Activated CD4-positive, alpha-beta T cell treated with anti-CD3 and anti-CD28 coated beads, Interleukin-2, amount 10 ng/mL, durations not matched to agents 24 days and 14 days (primary cell): ENCODE measurements at regions not wholly inside any gene's neighbourhood (a gene's known extent, or its start where the extent isn't known, plus 50 kb on each side); places are given as distances from the start of the nearest gene placed in this dataset.

Experiments used
- DNase-seq: peaks from one replicate; pipeline ENCODE4 v3.0.0; 2022
- H3K27ac Mint-ChIP-seq: one replicate; pipeline ENCODE4 v1.8.0; 2022; ENCODE audit warnings: mild to moderate bottlenecking, mixed read lengths
- H3K27me3 Mint-ChIP-seq: one replicate; pipeline ENCODE4 v1.8.0; 2022; ENCODE audit warnings: mixed read lengths
- H3K36me3 Mint-ChIP-seq: one replicate; pipeline ENCODE4 v1.8.0; 2022; ENCODE audit warnings: low read depth, mild to moderate bottlenecking, mixed read lengths
- H3K4me1 Mint-ChIP-seq: one replicate; pipeline ENCODE4 v1.8.0; 2021; ENCODE audit warnings: mixed read lengths
- H3K4me3 Mint-ChIP-seq: one replicate; pipeline ENCODE4 v1.8.0; 2022; ENCODE audit warnings: mild to moderate bottlenecking, moderate library complexity, mixed read lengths
- H3K9me3 Mint-ChIP-seq: one replicate; pipeline ENCODE4 v1.8.0; 2021; ENCODE audit warnings: mixed read lengths
- intact Hi-C: fragments of 100-400 bp; cut with micrococcal nuclease; formaldehyde crosslinking; loops from one replicate; pipeline ENCODE4 v1.15.1; 2023

- H3K9me3 Mint-ChIP-seq = peaks cover 6% of the 10 kb centered on the region
- no peaks in the 10 kb centered on the region for H3K4me1 Mint-ChIP-seq
- no peak overlapping the region for H3K4me3 Mint-ChIP-seq
- no peak overlapping the region for H3K27ac Mint-ChIP-seq
- no peak for DNase-seq
- intact Hi-C loops = no loop called here
- H3K27me3 Mint-ChIP-seq = no peaks in the 10 kb centered on the region
- no peaks in the 10 kb centered on the region for H3K36me3 Mint-ChIP-seq
Measured at GRCh38 chr18:30378097-30378496, 664.4 kb downstream of the DSC3 start.

GRCh38 chr18:30376515-30376914 lies 666.0 kb downstream of the DSC3 start:
- Mint-ChIP-seq H3K4me3 (no peak overlapping the region), H3K9me3 (peaks cover 6% of the 10 kb centered on the region), H3K4me1 (no peaks in the 10 kb centered on the region), H3K27ac (no peak overlapping the region), H3K36me3 (no peaks in the 10 kb centered on the region), H3K27me3 (no peaks in the 10 kb centered on the region)
- no peak for DNase-seq
- intact Hi-C loops = no loop called here

GRCh38 chr18:30361864-30362540 lies 680.5 kb downstream of the DSC3 start:
- Mint-ChIP-seq H3K4me1 (no peaks in the 10 kb centered on the region), H3K9me3 (no peaks in the 10 kb centered on the region), H3K4me3 (no peak overlapping the region), H3K27ac (no peak overlapping the region), H3K27me3 (no peaks in the 10 kb centered on the region), H3K36me3 (no peaks in the 10 kb centered on the region)
- intact Hi-C loops = no loop called here
- DNase-seq = no peak

GRCh38 chr18:30359521-30359920 lies 683.0 kb downstream of the DSC3 start:
- Mint-ChIP-seq H3K9me3 (no peaks in the 10 kb centered on the region), H3K4me1 (no peaks in the 10 kb centered on the region), H3K27ac (no peak overlapping the region), H3K27me3 (no peaks in the 10 kb centered on the region), H3K4me3 (no peak overlapping the region), H3K36me3 (no peaks in the 10 kb centered on the region)
- DNase-seq = no peak
- intact Hi-C loops = no loop called here

GRCh38 chr18:30358555-30358954 lies 684.0 kb downstream of the DSC3 start:
- no peak for DNase-seq
- intact Hi-C loops = no loop called here
- H3K4me1 Mint-ChIP-seq = no peaks in the 10 kb centered on the region
- H3K36me3 Mint-ChIP-seq = no peaks in the 10 kb centered on the region
- H3K27ac Mint-ChIP-seq = no peak overlapping the region
- H3K9me3 Mint-ChIP-seq = no peaks in the 10 kb centered on the region
- H3K4me3 Mint-ChIP-seq = no peak overlapping the region
- no peaks in the 10 kb centered on the region for H3K27me3 Mint-ChIP-seq

- Mint-ChIP-seq H3K36me3 (no peaks in the 10 kb centered on the region), H3K9me3 (peaks cover 4% of the 10 kb centered on the region), H3K27me3 (no peaks in the 10 kb centered on the region), H3K4me3 (no peak overlapping the region), H3K27ac (no peak overlapping the region), H3K4me1 (no peaks in the 10 kb centered on the region)
- DNase-seq = no peak
- intact Hi-C loops = no loop called here
Measured at GRCh38 chr18:30352551-30353168, 689.9 kb downstream of the DSC3 start.

GRCh38 chr18:30350263-30350662 lies 692.3 kb downstream of the DSC3 start:
- Mint-ChIP-seq H3K27ac (no peak overlapping the region), H3K36me3 (no peaks in the 10 kb centered on the region), H3K4me3 (no peak overlapping the region), H3K4me1 (no peaks in the 10 kb centered on the region), H3K9me3 (peaks cover 4% of the 10 kb centered on the region), H3K27me3 (no peaks in the 10 kb centered on the region)
- DNase-seq = no peak
- intact Hi-C loops = no loop called here

- H3K4me3 Mint-ChIP-seq = no peak overlapping the region
- intact Hi-C loops = no loop called here
- DNase-seq = no peak
- no peak overlapping the region for H3K27ac Mint-ChIP-seq
- no peaks in the 10 kb centered on the region for H3K9me3 Mint-ChIP-seq
- H3K27me3 Mint-ChIP-seq = no peaks in the 10 kb centered on the region
- no peaks in the 10 kb centered on the region for H3K36me3 Mint-ChIP-seq
- H3K4me1 Mint-ChIP-seq = no peaks in the 10 kb centered on the region
Measured at GRCh38 chr18:30343090-30343489, 699.5 kb downstream of the DSC3 start.

GRCh38 chr18:30342675-30343074 lies 699.9 kb downstream of the DSC3 start:
- intact Hi-C loops = no loop called here
- no peak overlapping the region for H3K27ac Mint-ChIP-seq

GRCh38 chr18:30334781-30335180 lies 707.8 kb downstream of the DSC3 start:
- Mint-ChIP-seq H3K36me3 (no peaks in the 10 kb centered on the region), H3K4me1 (no peaks in the 10 kb centered on the region), H3K27me3 (no peaks in the 10 kb centered on the region), H3K9me3 (no peaks in the 10 kb centered on the region), H3K27ac (no peak overlapping the region), H3K4me3 (no peak overlapping the region)
- no peak for DNase-seq
- intact Hi-C loops = no loop called here

More at GRCh38 chr18:30342675-30343074, 699.9 kb downstream of the DSC3 start:
- no peak overlapping the region for H3K4me3 Mint-ChIP-seq
- DNase-seq = no peak
- no peaks in the 10 kb centered on the region for H3K4me1 Mint-ChIP-seq
- H3K27me3 Mint-ChIP-seq = no peaks in the 10 kb centered on the region
- no peaks in the 10 kb centered on the region for H3K9me3 Mint-ChIP-seq
- H3K36me3 Mint-ChIP-seq = no peaks in the 10 kb centered on the region

GRCh38 chr18:30333310-30333709 lies 709.2 kb downstream of the DSC3 start:
- H3K9me3 Mint-ChIP-seq = no peaks in the 10 kb centered on the region
- no peaks in the 10 kb centered on the region for H3K36me3 Mint-ChIP-seq
- H3K4me1 Mint-ChIP-seq = no peaks in the 10 kb centered on the region
- no peak overlapping the region for H3K27ac Mint-ChIP-seq
- H3K4me3 Mint-ChIP-seq = no peak overlapping the region
- DNase-seq = no peak
- no peaks in the 10 kb centered on the region for H3K27me3 Mint-ChIP-seq
- intact Hi-C loops = no loop called here

- H3K4me1 Mint-ChIP-seq = no peaks in the 10 kb centered on the region
- H3K36me3 Mint-ChIP-seq = no peaks in the 10 kb centered on the region
- no peak overlapping the region for H3K4me3 Mint-ChIP-seq
- DNase-seq = no peak
- H3K9me3 Mint-ChIP-seq = no peaks in the 10 kb centered on the region
- no peak overlapping the region for H3K27ac Mint-ChIP-seq
- no peaks in the 10 kb centered on the region for H3K27me3 Mint-ChIP-seq
- intact Hi-C loops = no loop called here
Measured at GRCh38 chr18:30328839-30329238, 713.7 kb downstream of the DSC3 start.

- no peak for DNase-seq
- no peaks in the 10 kb centered on the region for H3K9me3 Mint-ChIP-seq
- no peaks in the 10 kb centered on the region for H3K4me1 Mint-ChIP-seq
- H3K27me3 Mint-ChIP-seq = no peaks in the 10 kb centered on the region
- H3K27ac Mint-ChIP-seq = no peak overlapping the region
- H3K4me3 Mint-ChIP-seq = no peak overlapping the region
- H3K36me3 Mint-ChIP-seq = no peaks in the 10 kb centered on the region
- intact Hi-C loops = no loop called here
Measured at GRCh38 chr18:30302181-30302580, 740.4 kb downstream of the DSC3 start.

- DNase-seq = no peak
- H3K36me3 Mint-ChIP-seq = no peaks in the 10 kb centered on the region
- intact Hi-C loops = no loop called here
- H3K27ac Mint-ChIP-seq = no peak overlapping the region
- H3K4me1 Mint-ChIP-seq = no peaks in the 10 kb centered on the region
- no peak overlapping the region for H3K4me3 Mint-ChIP-seq
- peaks cover 4% of the 10 kb centered on the region for H3K9me3 Mint-ChIP-seq
- H3K27me3 Mint-ChIP-seq = no peaks in the 10 kb centered on the region
Measured at GRCh38 chr18:30298769-30299168, 743.8 kb downstream of the DSC3 start.
